HCT116 (cell line): ENCODE measurements at regions not wholly inside any gene's neighbourhood (a gene's known extent, or its start where the extent isn't known, plus 50 kb on each side); places are given as distances from the start of the nearest gene placed in this dataset.

Source experiments
- ATAC-seq: fragments of 200-7000 bp; cut with Tn5 transposase; 2 replicates; pipeline ENCODE4 v1.9.1; 2020; ENCODE audit warnings: mild to moderate bottlenecking, moderate library complexity
- BruUV-seq: library from RNA; stranded (reverse); fragments of 400-500 nt; replicated peaks from 2 replicates; lab custom pipeline; 2021; lab: Mats Ljungman, UMichigan
- CTCF ChIA-PET: fragments of 300-600 bp; sonication (Branson Sonifier 250); formaldehyde crosslinking; loops from one replicate; lab custom pipeline; 2021; ENCODE audit warnings: antibody characterized with exemption; lab: Charles Lee
- POLR2A ChIA-PET: fragments of 300-600, 350-600 bp; sonication (Branson Sonifier 250); formaldehyde crosslinking; loops from one replicate; lab custom pipeline; 2021; ENCODE audit warnings: antibody characterized with exemption; lab: Charles Lee
- RAD21 ChIA-PET, 2 experiments: fragments of 300-600 bp; sonication (Branson Sonifier 250); formaldehyde crosslinking; loops; one replicate each; lab custom pipeline; 2023; ENCODE audit warnings: low total read pairs in 2 of 2; ENCODE audit not compliant: uncharacterized antibody in 2 of 2, unreplicated experiment in 2 of 2, low non-redundant PET in 1 of 2; lab: Charles Lee
- DNase-seq: peaks from one replicate; pipeline ENCODE4 v3.0.0-alpha.2; 2010; ENCODE audit warnings: low read depth, low spot score
- H2AFZ ChIP-seq: fragments of 200-600 bp; shearing (Covaris generic), sonication (generic); 2 replicates; pipeline ENCODE4 v1.6.1; 2017; ENCODE audit warnings: low read depth, mixed run types, mixed read lengths, antibody characterized with exemption, low read length; ENCODE audit not compliant: poor library complexity, severe bottlenecking
- H3K27ac ChIP-seq: 2 replicates; pipeline ENCODE4 v1.5.1; 2012; ENCODE audit warnings: low read depth, low read length
- H3K27me3 ChIP-seq: fragments of 200-600 bp; sonication (generic); 2 replicates; pipeline ENCODE4 v1.6.1; 2016; ENCODE audit warnings: mixed run types, low read length, mixed read lengths; ENCODE audit not compliant: insufficient read depth
- H3K36me3 ChIP-seq, 2 experiments: fragments of 200-500 bp in 1 of 2; fragments of 200-600 bp in 1 of 2; sonication (Bioruptor generic) in 1 of 2; sonication (generic) in 1 of 2; 2 replicates each; pipeline versions ENCODE4 v1.5.1 to v1.6.1; 2014 to 2016; ENCODE audit warnings: low read length in 2 of 2, inconsistent platforms in 1 of 2, mixed read lengths in 1 of 2, mixed run types in 1 of 2; ENCODE audit not compliant: insufficient read depth in 2 of 2, control insufficient read depth in 1 of 2
- H3K4me1 ChIP-seq, 2 experiments: fragments of 200-600 bp in 1 of 2; sonication (generic) in 1 of 2; 2 replicates each; pipeline versions ENCODE4 v1.5.1 to v1.6.1; 2012 to 2017; ENCODE audit warnings: low read length in 2 of 2, inconsistent platforms in 1 of 2, mild to moderate bottlenecking in 1 of 2, mixed read lengths in 1 of 2, mixed run types in 1 of 2, moderate library complexity in 1 of 2; ENCODE audit not compliant: insufficient read depth in 2 of 2, control insufficient read depth in 1 of 2
- H3K4me2 ChIP-seq: fragments of 200-600 bp; sonication (generic); 2 replicates; pipeline ENCODE4 v1.6.1; 2017; ENCODE audit warnings: mixed run types, low read length, mixed read lengths
- H3K4me3 ChIP-seq, 2 experiments: fragments of 200-600 bp in 1 of 2; sonication (generic) in 1 of 2; replicated peaks in 1 of 2; 2 replicates each; pipeline ENCODE4 v1.5.1; 2011 to 2016; ENCODE audit warnings: low read length in 2 of 2, control low read depth in 1 of 2, low read depth in 1 of 2, mild to moderate bottlenecking in 1 of 2, mixed read lengths in 1 of 2, mixed run types in 1 of 2
- H3K79me2 ChIP-seq: fragments of 200-600 bp; sonication (generic); 2 replicates; pipeline ENCODE4 v1.6.1; 2017; ENCODE audit warnings: mild to moderate bottlenecking, mixed run types, low read length, moderate library complexity, mixed read lengths; ENCODE audit not compliant: insufficient read depth
- H3K9ac ChIP-seq: fragments of 200-600 bp; sonication (generic); 2 replicates; pipeline ENCODE4 v1.6.1; 2016; ENCODE audit warnings: low read length, mixed read lengths
- H3K9me2 ChIP-seq: fragments of 200-600 bp; sonication (generic), shearing (Covaris generic); 2 replicates; pipeline ENCODE4 v1.6.1; 2017; ENCODE audit warnings: mixed run types, mild to moderate bottlenecking, moderate library complexity; ENCODE audit not compliant: insufficient read depth
- H3K9me3 ChIP-seq, 2 experiments: fragments of 200-500 bp in 1 of 2; fragments of 200-600 bp in 1 of 2; sonication (Bioruptor generic) in 1 of 2; sonication (generic) in 1 of 2; 2 replicates each; pipeline ENCODE4 v1.6.1; 2014 to 2017; ENCODE audit warnings: low read length in 2 of 2, mixed read lengths in 2 of 2, inconsistent platforms in 1 of 2, low read depth in 1 of 2, mild to moderate bottlenecking in 1 of 2, mixed run types in 1 of 2, moderate library complexity in 1 of 2; ENCODE audit not compliant: control insufficient read depth in 1 of 2, insufficient read depth in 1 of 2
- H4K20me1 ChIP-seq: fragments of 200-600 bp; sonication (generic), shearing (Covaris generic); 2 replicates; pipeline ENCODE4 v1.6.1; 2017; ENCODE audit warnings: mixed run types, mild to moderate bottlenecking, moderate library complexity; ENCODE audit not compliant: insufficient read depth
- CBX3 ChIP-seq: IDR thresholded peaks from 2 replicates; pipeline ENCODE4 v1.6.1; 2012; ENCODE audit warnings: low read depth
- CEBPB ChIP-seq: IDR thresholded peaks from 2 replicates; pipeline ENCODE4 v1.6.1; 2012; ENCODE audit warnings: low read depth
- EGR1 ChIP-seq: IDR thresholded peaks from 2 replicates; pipeline ENCODE4 v1.6.1; 2012; ENCODE audit warnings: low read depth
- ELF1 ChIP-seq: IDR thresholded peaks from 2 replicates; pipeline ENCODE4 v1.6.1; 2012; ENCODE audit warnings: low read depth, borderline replicate concordance
- EZH2 ChIP-seq: fragments of 200-600 bp; sonication (generic); IDR thresholded peaks from 2 replicates; pipeline ENCODE4 v1.6.1; 2017; ENCODE audit warnings: antibody characterized with exemption, mixed run types
- EZH2phosphoT487 ChIP-seq: fragments of 200-600 bp; IDR thresholded peaks from 2 replicates; pipeline ENCODE4 v1.6.1; 2018; ENCODE audit warnings: antibody characterized with exemption, borderline replicate concordance
- FOSL1 ChIP-seq: IDR thresholded peaks from 2 replicates; pipeline ENCODE4 v1.6.1; 2012; ENCODE audit warnings: low read depth
- JUND ChIP-seq: IDR thresholded peaks from 2 replicates; pipeline ENCODE4 v1.6.1; 2012
- MAX ChIP-seq: IDR thresholded peaks from 2 replicates; pipeline ENCODE4 v1.6.1; 2012
- POLR2A ChIP-seq: IDR thresholded peaks from 2 replicates; pipeline ENCODE4 v1.7.0; 2011; ENCODE audit warnings: borderline replicate concordance; ENCODE audit not compliant: insufficient read depth, insufficient read length; ENCODE audit errors: extremely low read depth
- REST ChIP-seq: IDR thresholded peaks from 2 replicates; pipeline ENCODE4 v1.6.1; 2012; ENCODE audit warnings: low read depth
- ZBTB33 ChIP-seq: IDR thresholded peaks from 2 replicates; pipeline ENCODE4 v1.6.1; 2011; ENCODE audit warnings: mild to moderate bottlenecking, low read length, moderate library complexity; ENCODE audit not compliant: insufficient replicate concordance; ENCODE audit errors: extremely low read depth
- intact Hi-C: fragments of 100-400 bp; cut with micrococcal nuclease; formaldehyde crosslinking; loops from 2 replicates; pipeline ENCODE4 v1.10.0; 2022

- TF ChIP-seq ZBTB33 = no peak
Measured at GRCh38 chr12:85530456-85530855, 250.4 kb downstream of the ALX1 start (continued).

GRCh38 chr12:85531341-85531740, 251.3 kb downstream of the ALX1 start:
- CTCF ChIA-PET = no interaction called here
- BruUV-seq = no TSS peak

More at GRCh38 chr12:85531341-85531740, 251.3 kb downstream of the ALX1 start:
- DNase-seq (no peak), ATAC-seq (no peak)
- Histone ChIP-seq H4K20me1 (no peaks in the 10 kb centered on the region), H3K36me3 (no peaks in the 10 kb centered on the region), H2AFZ (no peak overlapping the region), H3K79me2 (no peaks in the 10 kb centered on the region), H3K9me2 (0 out of 2 replicates have a peak, but pooled peaks cover 3% of the 10 kb centered on the region), H3K4me3 (no peak overlapping the region), H3K27ac (no peak overlapping the region), H3K9me3 (no peaks in the 10 kb centered on the region), H3K9ac (no peak overlapping the region), H3K27me3 (no peaks in the 10 kb centered on the region), H3K4me1 (no peaks in the 10 kb centered on the region), H3K4me2 (no peak overlapping the region)
- ChIA-PET POLR2A (no interaction called here), RAD21 (no interaction called here)
- intact Hi-C loops = no loop called here
- TF ChIP-seq ELF1 = no peak
- TF ChIP-seq REST = no peak
- no peak for TF ChIP-seq FOSL1
- no peak for TF ChIP-seq POLR2A
- TF ChIP-seq CBX3 = no peak
- no peak for TF ChIP-seq EZH2
- no peak for TF ChIP-seq JUND
- no peak for TF ChIP-seq EZH2phosphoT487
- no peak for TF ChIP-seq MAX
- TF ChIP-seq EGR1 = no peak
- TF ChIP-seq ZBTB33 = no peak
- TF ChIP-seq CEBPB = no peak
